ENCODE measurements at regions not wholly inside any gene's neighbourhood (a gene's known extent, or its start where the extent isn't known, plus 50 kb on each side); places are given as distances from the start of the nearest gene placed in this dataset.

GRCh38 chr1:217275655-217276398, 355.1 kb downstream of the GPATCH2 start:
- TF ChIP-seq CTCF (IDR thresholded peaks at IDR 0.05; ENCODE audit: control extremely low read depth, extremely low read depth, low read depth, missing control alignments) = no peak
- ChIA-PET POLR2A (no interaction called here), CTCF (interaction anchor here (1.0 to 2.0 kb wide), 2 partner anchors 9 to 11 kb away, joined by 4 to 5 read pairs; no protein-coding TSS in a partner anchor)
- DNase-seq (ENCODE audit: extremely low spot score) = no peak

DNA sequence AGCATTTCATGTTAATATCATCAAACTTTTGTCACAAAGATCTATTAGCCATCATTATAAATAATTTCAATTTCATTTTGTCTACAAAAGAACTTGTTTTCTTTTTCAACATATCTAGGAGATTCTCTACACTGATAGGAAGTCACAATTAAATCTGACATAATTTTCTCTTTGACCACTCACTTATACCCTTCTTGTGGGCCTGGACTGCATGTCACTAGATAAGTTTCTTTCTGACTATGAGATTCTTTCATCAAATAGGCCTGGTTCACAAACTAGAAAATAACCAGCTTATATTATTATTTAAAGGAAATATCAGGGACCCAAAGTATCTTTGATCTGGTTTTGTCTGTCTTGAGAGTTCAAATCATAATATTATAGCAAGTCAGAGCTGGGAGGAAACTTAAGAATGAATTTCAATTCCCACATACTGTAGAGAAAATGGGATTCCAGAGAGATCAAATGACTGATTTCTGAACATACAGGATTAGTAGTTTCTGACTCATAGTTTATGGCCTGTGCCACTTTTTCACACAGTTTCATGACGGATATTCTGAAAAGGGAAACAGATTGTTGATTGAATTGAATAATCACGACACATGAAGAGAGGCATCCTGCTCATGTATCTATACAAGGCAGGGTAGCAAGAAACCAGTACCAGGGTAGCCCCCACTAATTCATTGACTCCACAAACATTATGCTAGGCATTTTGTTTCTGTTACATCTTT, 355.8 kb downstream of the GPATCH2 start:
- ChIA-PET CTCF (interaction anchor here (1.0 to 2.0 kb wide), 2 partner anchors 8 to 10 kb away, joined by 4 to 5 read pairs; no protein-coding TSS in a partner anchor), POLR2A (no interaction called here)
- DNase-seq (ENCODE audit: extremely low spot score) = no peak
- TF ChIP-seq CTCF (IDR thresholded peaks at IDR 0.05; ENCODE audit: control extremely low read depth, extremely low read depth, low read depth, missing control alignments) = no peak

- TF ChIP-seq CTCF (IDR thresholded peaks at IDR 0.05; ENCODE audit: control extremely low read depth, extremely low read depth, low read depth, missing control alignments) = no peak
- DNase-seq (ENCODE audit: extremely low spot score) = no peak
- ChIA-PET CTCF (no interaction called here), POLR2A (no interaction called here)
These were observed 356.5 kb downstream of the GPATCH2 start for GRCh38 chr1:217274416-217274815.

DNA sequence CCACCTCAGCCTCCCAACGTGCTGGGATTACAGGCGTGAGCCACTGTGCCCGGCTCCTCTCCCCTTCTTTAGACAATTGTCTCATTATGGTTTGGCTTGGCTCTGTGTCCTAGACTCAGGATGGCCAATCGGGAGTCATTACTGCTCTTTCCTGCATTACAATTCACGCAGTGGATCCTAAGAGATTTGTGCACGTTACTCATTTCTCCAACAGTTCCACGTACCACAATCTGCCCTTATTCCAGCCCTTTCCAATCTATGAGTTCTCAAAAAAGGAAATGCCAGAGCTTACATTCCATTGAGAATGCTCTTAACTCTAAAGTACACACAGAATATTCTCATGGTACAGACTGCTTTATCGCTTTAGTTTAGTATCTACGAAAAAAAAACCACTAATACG, 357.0 kb downstream of the GPATCH2 start:
- ChIA-PET CTCF (no interaction called here), POLR2A (no interaction called here)
- TF ChIP-seq CTCF (IDR thresholded peaks at IDR 0.05; ENCODE audit: control extremely low read depth, extremely low read depth, low read depth, missing control alignments) = no peak
- no peak for DNase-seq (ENCODE audit: extremely low spot score)

- TF ChIP-seq CTCF (IDR thresholded peaks at IDR 0.05; ENCODE audit: control extremely low read depth, extremely low read depth, low read depth, missing control alignments) = no peak
- ChIA-PET POLR2A (no interaction called here), CTCF (no interaction called here)
- no peak for DNase-seq (ENCODE audit: extremely low spot score)
These were observed 358.5 kb downstream of the GPATCH2 start for GRCh38 chr1:217272385-217272784.

- no peak for TF ChIP-seq CTCF (IDR thresholded peaks at IDR 0.05; ENCODE audit: control extremely low read depth, extremely low read depth, low read depth, missing control alignments)
- POLR2A ChIA-PET = no interaction called here
- CTCF ChIA-PET = interaction anchor here (0.6 to 1.2 kb wide), 2 partner anchors 10 to 62 kb away, joined by 3 read pairs; no protein-coding TSS in a partner anchor
These were observed 360.8 kb downstream of the GPATCH2 start for GRCh38 chr1:217270101-217270500.

More at GRCh38 chr1:217270101-217270500, 360.8 kb downstream of the GPATCH2 start:
- DNase-seq (ENCODE audit: extremely low spot score) = no peak

All from GM10248 (cell line).